ENCODE measurements at regions not wholly inside any gene's neighbourhood (a gene's known extent, or its start where the extent isn't known, plus 50 kb on each side); places are given as distances from the start of the nearest gene placed in this dataset.

- Histone ChIP-seq H3K9me3 (replicated peaks) (0 out of 2 replicates have a peak, but pooled peaks cover 8% of the 10 kb centered on the region), H3K4me1 (replicated peaks) (no peaks in the 10 kb centered on the region), H3K36me3 (no peaks in the 10 kb centered on the region), H3K27me3 (replicated peaks) (no peaks in the 10 kb centered on the region), H3K27ac (no peak overlapping the region), H3K4me3 (no peak overlapping the region)
- DNase-seq (ENCODE audit: low read depth in 1 of 2, low spot score in 2 of 2) = no peak
Observed at GRCh38 chr10:31731711-31732110, 196.9 kb downstream of the ARHGAP12 start.

DNA sequence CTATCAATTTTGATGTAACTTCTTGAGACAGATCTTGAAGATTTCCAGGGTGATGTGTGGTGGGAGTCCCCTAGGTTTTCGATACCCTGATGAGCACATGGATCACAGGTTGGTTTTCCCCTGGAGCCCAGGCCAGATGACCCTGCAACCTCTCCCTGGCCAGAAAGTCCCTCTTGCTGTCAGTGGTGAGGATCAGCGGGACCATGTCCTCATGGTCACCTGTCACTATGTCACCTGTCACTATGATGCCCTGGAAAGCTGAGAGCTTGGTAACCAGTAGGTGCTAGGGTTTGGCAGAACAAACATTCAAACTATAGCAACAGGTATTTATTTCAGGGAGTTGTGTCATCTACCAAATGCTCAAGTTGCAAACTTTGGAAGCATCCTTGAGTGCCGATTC is 197.9 kb downstream of the ARHGAP12 start:
- Histone ChIP-seq H3K4me3 (no peak overlapping the region), H3K27ac (no peak overlapping the region), H3K9me3 (replicated peaks) (0 out of 2 replicates have a peak, but pooled peaks cover 8% of the 10 kb centered on the region), H3K27me3 (replicated peaks) (no peaks in the 10 kb centered on the region), H3K4me1 (replicated peaks) (no peaks in the 10 kb centered on the region), H3K36me3 (no peaks in the 10 kb centered on the region)
- no peak for DNase-seq (ENCODE audit: low read depth in 1 of 2, low spot score in 2 of 2)

- Histone ChIP-seq H3K27me3 (replicated peaks) (no peaks in the 10 kb centered on the region), H3K36me3 (no peaks in the 10 kb centered on the region), H3K4me3 (no peak overlapping the region), H3K9me3 (replicated peaks) (0 out of 2 replicates have a peak, but pooled peaks cover 8% of the 10 kb centered on the region), H3K4me1 (replicated peaks) (no peaks in the 10 kb centered on the region), H3K27ac (no peak overlapping the region)
- DNase-seq (ENCODE audit: low read depth in 1 of 2, low spot score in 2 of 2) = no peak
Observed at GRCh38 chr10:31728698-31729224, 199.9 kb downstream of the ARHGAP12 start.

DNA sequence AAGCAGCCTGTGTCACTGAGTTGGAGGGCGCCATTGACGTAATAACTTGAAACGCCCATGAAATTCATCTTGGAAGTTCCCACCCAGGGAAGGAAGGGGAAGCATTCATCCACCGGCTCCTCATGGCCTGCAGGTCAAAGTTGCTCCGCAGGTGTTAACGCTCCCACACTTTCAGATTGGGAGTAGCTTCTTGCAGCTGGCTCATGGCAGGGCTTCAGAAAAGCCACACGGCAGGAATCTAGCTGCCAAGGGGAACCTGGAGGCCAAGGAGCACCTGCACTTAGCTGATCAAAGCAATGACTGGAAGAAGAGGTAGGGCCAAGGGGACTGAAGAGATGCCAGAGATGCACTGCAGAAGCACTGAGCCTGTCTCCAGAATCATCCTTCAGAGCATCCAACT is 203.2 kb downstream of the ARHGAP12 start:
- Histone ChIP-seq H3K4me1 (replicated peaks) (no peaks in the 10 kb centered on the region), H3K4me3 (no peak overlapping the region), H3K36me3 (no peaks in the 10 kb centered on the region), H3K27ac (no peak overlapping the region), H3K27me3 (replicated peaks) (no peaks in the 10 kb centered on the region), H3K9me3 (replicated peaks) (0 out of 2 replicates have a peak, but pooled peaks cover 8% of the 10 kb centered on the region)
- no peak for DNase-seq (ENCODE audit: low read depth in 1 of 2, low spot score in 2 of 2)

GRCh38 chr10:31724296-31724695 is 204.3 kb downstream of the ARHGAP12 start:
- Histone ChIP-seq H3K36me3 (no peaks in the 10 kb centered on the region), H3K27ac (no peak overlapping the region), H3K27me3 (replicated peaks) (no peaks in the 10 kb centered on the region), H3K4me1 (replicated peaks) (no peaks in the 10 kb centered on the region), H3K4me3 (no peak overlapping the region), H3K9me3 (replicated peaks) (peaks cover 8% of the 10 kb centered on the region; the same call in 1 of the 2 replicates)
- DNase-seq (ENCODE audit: low read depth in 1 of 2, low spot score in 2 of 2) = no peak

GRCh38 chr10:31723106-31723750 is 205.4 kb downstream of the ARHGAP12 start:
- Histone ChIP-seq H3K27me3 (replicated peaks) (no peaks in the 10 kb centered on the region), H3K4me1 (replicated peaks) (no peaks in the 10 kb centered on the region), H3K27ac (no peak overlapping the region), H3K4me3 (no peak overlapping the region), H3K36me3 (no peaks in the 10 kb centered on the region), H3K9me3 (replicated peaks) (peaks cover 5% of the 10 kb centered on the region; the same call in 1 of the 2 replicates)
- DNase-seq (ENCODE audit: low read depth in 1 of 2, low spot score in 2 of 2) = no peak

DNA sequence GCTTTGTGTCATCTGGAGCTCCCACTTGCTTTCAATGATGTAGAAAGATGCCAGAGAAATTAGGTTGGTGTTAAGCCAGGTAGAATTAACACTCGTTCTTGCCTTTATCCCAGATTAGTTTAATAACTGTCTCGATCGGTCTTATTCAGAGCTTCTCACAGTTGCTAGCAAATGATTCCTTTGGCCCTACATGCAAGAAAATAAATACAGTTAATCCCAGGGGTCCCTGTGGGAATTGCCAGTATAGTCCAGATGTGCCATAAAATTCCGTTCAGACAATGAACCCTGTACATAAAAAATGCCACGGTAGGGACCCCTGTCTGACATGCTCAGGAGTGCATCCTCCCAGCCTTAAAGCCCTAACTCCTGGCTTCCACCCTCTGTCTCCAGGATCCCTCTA is 207.5 kb downstream of the ARHGAP12 start:
- H3K4me3 ChIP-seq = no peak overlapping the region
- H3K36me3 ChIP-seq = no peaks in the 10 kb centered on the region
- H3K4me1 ChIP-seq (replicated peaks) = no peaks in the 10 kb centered on the region
- H3K9me3 ChIP-seq (replicated peaks) = no peaks in the 10 kb centered on the region; the same call in 1 of the 2 replicates
- no peak for DNase-seq (ENCODE audit: low read depth in 1 of 2, low spot score in 2 of 2)
- H3K27me3 ChIP-seq (replicated peaks) = no peaks in the 10 kb centered on the region
- no peak overlapping the region for H3K27ac ChIP-seq

- Histone ChIP-seq H3K36me3 (no peaks in the 10 kb centered on the region), H3K4me3 (no peak overlapping the region), H3K27ac (no peak overlapping the region), H3K4me1 (replicated peaks) (no peaks in the 10 kb centered on the region), H3K27me3 (replicated peaks) (no peaks in the 10 kb centered on the region), H3K9me3 (replicated peaks) (no peaks in the 10 kb centered on the region; the same call in 1 of the 2 replicates)
- DNase-seq (ENCODE audit: low read depth in 1 of 2, low spot score in 2 of 2) = no peak
Observed at GRCh38 chr10:31720546-31720945, 208.1 kb downstream of the ARHGAP12 start.

- Histone ChIP-seq H3K9me3 (replicated peaks) (peaks cover 7% of the 10 kb centered on the region), H3K4me1 (replicated peaks) (peaks cover 22% of the 10 kb centered on the region), H3K36me3 (no peaks in the 10 kb centered on the region), H3K4me3 (no peak overlapping the region), H3K27me3 (replicated peaks) (no peaks in the 10 kb centered on the region), H3K27ac (no peak overlapping the region)
- no peak for DNase-seq (ENCODE audit: low read depth in 1 of 2, low spot score in 2 of 2)
Observed at GRCh38 chr10:31709476-31709875, 219.2 kb downstream of the ARHGAP12 start.

GRCh38 chr10:31709028-31709427 is 219.6 kb downstream of the ARHGAP12 start:
- Histone ChIP-seq H3K36me3 (no peaks in the 10 kb centered on the region), H3K4me1 (replicated peaks) (peaks cover 22% of the 10 kb centered on the region), H3K9me3 (replicated peaks) (peaks cover 7% of the 10 kb centered on the region), H3K27me3 (replicated peaks) (no peaks in the 10 kb centered on the region), H3K4me3 (no peak overlapping the region), H3K27ac (no peak overlapping the region)
- DNase-seq (ENCODE audit: low read depth in 1 of 2, low spot score in 2 of 2) = no peak

GRCh38 chr10:31708474-31708873 is 220.2 kb downstream of the ARHGAP12 start:
- Histone ChIP-seq H3K27ac (peak overlapping the region; percentile 91), H3K9me3 (replicated peaks) (peaks cover 7% of the 10 kb centered on the region), H3K4me1 (replicated peaks) (peaks cover 22% of the 10 kb centered on the region), H3K27me3 (replicated peaks) (no peaks in the 10 kb centered on the region), H3K4me3 (no peak overlapping the region), H3K36me3 (no peaks in the 10 kb centered on the region)
- DNase-seq (ENCODE audit: low read depth in 1 of 2, low spot score in 2 of 2) = no peak

DNA sequence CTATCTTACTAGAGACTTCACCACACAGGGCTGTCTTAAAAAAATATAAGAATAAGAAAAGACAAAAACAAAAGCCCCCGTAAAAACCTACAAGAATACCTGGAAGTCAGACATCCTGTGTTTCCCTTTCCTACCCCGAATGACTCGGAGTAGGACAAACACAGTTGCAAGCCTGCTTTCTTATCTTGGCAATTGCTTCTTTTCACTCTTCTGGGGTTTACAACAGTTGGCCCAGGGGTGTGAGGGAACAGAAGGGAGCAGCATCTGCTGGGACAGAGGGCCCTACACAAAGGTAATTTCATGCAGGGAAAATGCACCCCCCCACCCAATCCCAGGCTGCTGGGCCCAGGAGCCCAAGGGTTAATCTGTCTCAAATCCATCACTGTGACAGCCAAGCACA is 220.6 kb downstream of the ARHGAP12 start:
- peaks cover 7% of the 10 kb centered on the region for H3K9me3 ChIP-seq (replicated peaks)

GRCh38 chr10:31707093-31708039 is 221.3 kb downstream of the ARHGAP12 start:
- Histone ChIP-seq H3K4me3 (no peak overlapping the region), H3K4me1 (replicated peaks) (peaks cover 22% of the 10 kb centered on the region), H3K36me3 (no peaks in the 10 kb centered on the region), H3K27ac (peak overlapping the region; percentile 91), H3K27me3 (replicated peaks) (no peaks in the 10 kb centered on the region), H3K9me3 (replicated peaks) (peaks cover 7% of the 10 kb centered on the region)
- peak; percentile 70 to 71 for DNase-seq (ENCODE audit: low read depth in 1 of 2, low spot score in 2 of 2)

More for the DNA sequence above, 220.6 kb downstream of the ARHGAP12 start:
- Histone ChIP-seq H3K27ac (peak overlapping the region; percentile 91), H3K4me3 (no peak overlapping the region), H3K27me3 (replicated peaks) (no peaks in the 10 kb centered on the region), H3K36me3 (no peaks in the 10 kb centered on the region), H3K4me1 (replicated peaks) (peaks cover 22% of the 10 kb centered on the region)
- no peak for DNase-seq (ENCODE audit: low read depth in 1 of 2, low spot score in 2 of 2)

Data from SJSA1 (cell line).